GM21723 (cell line): ENCODE measurements at regions not wholly inside any gene's neighbourhood (a gene's known extent, or its start where the extent isn't known, plus 50 kb on each side); places are given as distances from the start of the nearest gene placed in this dataset.
"Not testable (repeated sequence)": the region's sequence is repeated elsewhere in the genome, so short reads cannot be mapped to it uniquely, and the experiment has no call there.

Experiments used
- ATAC-seq: cut with Tn5 transposase; IDR thresholded peaks from one replicate; pipeline ENCODE4 v1.9.1; 2021; ENCODE audit warnings: mild to moderate bottlenecking, moderate library complexity; ENCODE audit not compliant: unreplicated experiment

- not testable (repeated sequence) for ATAC-seq
These were observed 83.0 kb downstream of the POTEC start for GRCh38 chr18:14460364-14460763.

- ATAC-seq: not testable (repeated sequence)
These were observed 83.6 kb downstream of the POTEC start for GRCh38 chr18:14459826-14460225.

- ATAC-seq: not testable (repeated sequence)
These were observed 85.1 kb downstream of the POTEC start for GRCh38 chr18:14458009-14458945.

- not testable (repeated sequence) for ATAC-seq
These were observed 92.8 kb downstream of the POTEC start for GRCh38 chr18:14450637-14451009.

GRCh38 chr18:14449995-14450636, 93.3 kb downstream of the POTEC start:
- not testable (repeated sequence) for ATAC-seq

GRCh38 chr18:14449062-14449461, 94.3 kb downstream of the POTEC start:
- ATAC-seq: not testable (repeated sequence)

GRCh38 chr18:14447715-14448114, 95.7 kb downstream of the POTEC start:
- ATAC-seq: not testable (repeated sequence)

- ATAC-seq: not testable (repeated sequence)
These were observed 107.9 kb downstream of the POTEC start for GRCh38 chr18:14435460-14435859.

GRCh38 chr18:14432371-14432770, 111.0 kb downstream of the POTEC start:
- ATAC-seq: not testable (repeated sequence)

- ATAC-seq: not testable (repeated sequence)
These were observed 112.3 kb downstream of the POTEC start for GRCh38 chr18:14431031-14431521.

- not testable (repeated sequence) for ATAC-seq
These were observed 127.6 kb downstream of the POTEC start for GRCh38 chr18:14415806-14416205.

GRCh38 chr18:14415399-14415798, 128.0 kb downstream of the POTEC start:
- ATAC-seq: not testable (repeated sequence)

GRCh38 chr18:14395533-14395932, 147.9 kb downstream of the POTEC start:
- not testable (repeated sequence) for ATAC-seq

- ATAC-seq: not testable (repeated sequence)
These were observed 149.8 kb downstream of the POTEC start for GRCh38 chr18:14393563-14394103.

- not testable (repeated sequence) for ATAC-seq
These were observed 150.8 kb downstream of the POTEC start for GRCh38 chr18:14392604-14393003.

- not testable (repeated sequence) for ATAC-seq
These were observed 158.4 kb downstream of the POTEC start for GRCh38 chr18:14384961-14385360.

- not testable (repeated sequence) for ATAC-seq
These were observed 160.7 kb downstream of the POTEC start for GRCh38 chr18:14382666-14383065.

GRCh38 chr18:14379489-14379888, 163.9 kb downstream of the POTEC start:
- ATAC-seq: not testable (repeated sequence)

- not testable (repeated sequence) for ATAC-seq
These were observed 165.0 kb downstream of the POTEC start for GRCh38 chr18:14378376-14378775.

GRCh38 chr18:14361346-14361745, 182.1 kb downstream of the POTEC start:
- ATAC-seq: not testable (repeated sequence)
